ENCODE measurements at regions not wholly inside any gene's neighbourhood (a gene's known extent, or its start where the extent isn't known, plus 50 kb on each side); places are given as distances from the start of the nearest gene placed in this dataset.

- DNase-seq (ENCODE audit: low spot score) = no peak
- Histone ChIP-seq H3K27me3 (ENCODE audit: control insufficient read depth in 4 of 4, insufficient read depth in 4 of 4, low read length in 3 of 4) (no peaks in the 10 kb centered on the region), H3K27ac (ENCODE audit: low read depth in 1 of 2, low read length in 2 of 2) (no peak overlapping the region), H3K4me1 (ENCODE audit: control insufficient read depth in 4 of 4, insufficient read depth in 4 of 4, low read length in 3 of 4) (peaks cover 0 to 7% (median 4%) of the 10 kb centered on the region in 4 donors), H3K9ac (ENCODE audit: low read depth in 1 of 2, low read length in 2 of 2) (no peak overlapping the region), H3K4me3 (ENCODE audit: low read depth in 1 of 3, low read length in 3 of 3) (no peak overlapping the region), H3K36me3 (ENCODE audit: control insufficient read depth in 4 of 4, insufficient read depth in 3 of 4, low read depth in 1 of 4, low read length in 3 of 4) (no peaks in the 10 kb centered on the region), H3K9me3 (ENCODE audit: control insufficient read depth in 4 of 4, low read length in 3 of 4) (peaks cover 0 to 3% (median 0%) of the 10 kb centered on the region in 4 donors)
- TF ChIP-seq RAD21 (IDR thresholded peaks at IDR 0.05) = no peak
- no peak for TF ChIP-seq JUND (IDR thresholded peaks at IDR 0.05)
- TF ChIP-seq CTCF (IDR thresholded peaks at IDR 0.05; ENCODE audit: low read depth, low read length, missing input control) = no peak
- no peak for TF ChIP-seq HNF4A (conservative IDR thresholded peaks at IDR 0.05)
- TF ChIP-seq REST (IDR thresholded peaks at IDR 0.05) = no peak
- TF ChIP-seq GABPA (IDR thresholded peaks at IDR 0.05 in 1 of 2, conservative IDR thresholded peaks at IDR 0.05 in 1 of 2) = no peak
- no peak for TF ChIP-seq RXRA (IDR thresholded peaks at IDR 0.05)
- no peak for TF ChIP-seq HNF4G (IDR thresholded peaks at IDR 0.05)
- no peak for TF ChIP-seq ZBTB33 (IDR thresholded peaks at IDR 0.05)
- TF ChIP-seq YY1 (IDR thresholded peaks at IDR 0.05) = no peak
- no peak for TF ChIP-seq EGR1 (IDR thresholded peaks at IDR 0.05; ENCODE audit: low read depth in 2 of 2)
- no peak for TF ChIP-seq FOXA1 (IDR thresholded peaks at IDR 0.05)
- TF ChIP-seq FOXA2 (IDR thresholded peaks at IDR 0.05) = no peak
- no peak for TF ChIP-seq MAX (IDR thresholded peaks at IDR 0.05)
- no peak for TF ChIP-seq NR2F2 (IDR thresholded peaks at IDR 0.05)
- no peak for TF ChIP-seq SP1 (IDR thresholded peaks at IDR 0.05)
- no peak for TF ChIP-seq TAF1 (conservative IDR thresholded peaks at IDR 0.05)
- TF ChIP-seq ATF3 (IDR thresholded peaks at IDR 0.05) = no peak
These were observed 52.5 kb upstream of the NT5C1B start for GRCh38 chr2:18641823-18642222.

Data from liver (tissue), 7 donors.